NCI-H2227 treated with DMSO at 0.1 percent for 48 hours (cell line): ENCODE measurements at regions not wholly inside any gene's neighbourhood (a gene's known extent, or its start where the extent isn't known, plus 50 kb on each side); places are given as distances from the start of the nearest gene placed in this dataset.

Source experiments
- DNase-seq: peaks from one replicate; lab custom pipeline; 2025; lab: John Stamatoyannopoulos, UW

- DNase-seq = no peak
Measured at GRCh38 chr16:54568906-54569807, 282.6 kb upstream of the IRX3 start.

- DNase-seq = no peak
Measured at GRCh38 chr16:54564841-54565240, 278.3 kb upstream of the IRX3 start.

- no peak for DNase-seq
Measured at GRCh38 chr16:54554581-54554980, 268.0 kb upstream of the IRX3 start.

- DNase-seq = no peak
Measured at GRCh38 chr16:54548281-54548680, 261.7 kb upstream of the IRX3 start.

GRCh38 chr16:54547052-54547451 is 260.5 kb upstream of the IRX3 start:
- no peak for DNase-seq

- DNase-seq = no peak
Measured at GRCh38 chr16:54546521-54546920, 259.9 kb upstream of the IRX3 start.

- no peak for DNase-seq
Measured at GRCh38 chr16:54545854-54546511, 259.4 kb upstream of the IRX3 start.

GRCh38 chr16:54544553-54545180 is 258.1 kb upstream of the IRX3 start:
- DNase-seq = no peak

GRCh38 chr16:54542805-54543505 is 256.4 kb upstream of the IRX3 start:
- no peak for DNase-seq

- DNase-seq = no peak
Measured at GRCh38 chr16:54540525-54541180, 254.1 kb upstream of the IRX3 start.

GRCh38 chr16:54538276-54538675 is 251.7 kb upstream of the IRX3 start:
- DNase-seq = no peak

GRCh38 chr16:54533856-54534490 is 247.4 kb upstream of the IRX3 start:
- DNase-seq = no peak

- DNase-seq = no peak
Measured at GRCh38 chr16:54526916-54527315, 240.3 kb upstream of the IRX3 start.

- no peak for DNase-seq
Measured at GRCh38 chr16:54526087-54526486, 239.5 kb upstream of the IRX3 start.

- DNase-seq = no peak
Measured at GRCh38 chr16:54525104-54525503, 238.5 kb upstream of the IRX3 start.

GRCh38 chr16:54522584-54522983 is 236.0 kb upstream of the IRX3 start:
- DNase-seq = no peak

GRCh38 chr16:54521327-54521726 is 234.7 kb upstream of the IRX3 start:
- DNase-seq = no peak

- no peak for DNase-seq
Measured at GRCh38 chr16:54519161-54519695, 232.6 kb upstream of the IRX3 start.

- DNase-seq = no peak
Measured at GRCh38 chr16:54517181-54517580, 230.6 kb upstream of the IRX3 start.

GRCh38 chr16:54512467-54512995 is 225.9 kb upstream of the IRX3 start:
- DNase-seq = no peak

- no peak for DNase-seq
Measured at GRCh38 chr16:54511222-54511731, 224.7 kb upstream of the IRX3 start.
